ENCODE measurements at regions not wholly inside any gene's neighbourhood (a gene's known extent, or its start where the extent isn't known, plus 50 kb on each side); places are given as distances from the start of the nearest gene placed in this dataset.
"Not testable (repeated sequence)": the region's sequence is repeated elsewhere in the genome, so short reads cannot be mapped to it uniquely, and the experiment has no call there.

GRCh38 chr4:137748616-137749015, 216.3 kb upstream of the PCDH18 start:
- DNase-seq = no peak

GRCh38 chr4:137740141-137740540, 207.8 kb upstream of the PCDH18 start:
- no peak for DNase-seq

- no peak for DNase-seq
These were observed 207.1 kb upstream of the PCDH18 start for GRCh38 chr4:137739391-137739790.

GRCh38 chr4:137738375-137738990, 206.2 kb upstream of the PCDH18 start:
- no peak for DNase-seq

- DNase-seq = no peak
These were observed 203.3 kb upstream of the PCDH18 start for GRCh38 chr4:137735561-137736104.

- DNase-seq = not testable (repeated sequence)
These were observed 201.2 kb upstream of the PCDH18 start for GRCh38 chr4:137733174-137734141.

- DNase-seq = no peak
These were observed 190.6 kb upstream of the PCDH18 start for GRCh38 chr4:137722910-137723309.

GRCh38 chr4:137711502-137711901, 179.2 kb upstream of the PCDH18 start:
- no peak for DNase-seq

GRCh38 chr4:137707626-137708025, 175.3 kb upstream of the PCDH18 start:
- DNase-seq = no peak

- DNase-seq = no peak
These were observed 174.9 kb upstream of the PCDH18 start for GRCh38 chr4:137707102-137707620.

- no peak for DNase-seq
These were observed 173.0 kb upstream of the PCDH18 start for GRCh38 chr4:137705171-137705783.

GRCh38 chr4:137703195-137703594, 170.9 kb upstream of the PCDH18 start:
- DNase-seq = no peak

- no peak for DNase-seq
These were observed 170.2 kb upstream of the PCDH18 start for GRCh38 chr4:137702512-137702911.

- DNase-seq = no peak
These were observed 169.1 kb upstream of the PCDH18 start for GRCh38 chr4:137701401-137701800.

GRCh38 chr4:137700751-137701150, 168.5 kb upstream of the PCDH18 start:
- DNase-seq = peak in 3 of 56 donors; percentile 0 to 5 (median 1)

- DNase-seq = no peak
These were observed 167.8 kb upstream of the PCDH18 start for GRCh38 chr4:137700072-137700471.

GRCh38 chr4:137694138-137694537, 161.8 kb upstream of the PCDH18 start:
- DNase-seq = no peak

- no peak for DNase-seq
These were observed 161.3 kb upstream of the PCDH18 start for GRCh38 chr4:137693641-137694040.

- no peak for DNase-seq
These were observed 159.9 kb upstream of the PCDH18 start for GRCh38 chr4:137692205-137692604.

GRCh38 chr4:137688651-137689050, 156.4 kb upstream of the PCDH18 start:
- no peak for DNase-seq

- no peak for DNase-seq
These were observed 153.1 kb upstream of the PCDH18 start for GRCh38 chr4:137685357-137685756.

- no peak for DNase-seq
These were observed 148.8 kb upstream of the PCDH18 start for GRCh38 chr4:137681081-137681480.
